Ramos (cell line): ENCODE measurements at regions not wholly inside any gene's neighbourhood (a gene's known extent, or its start where the extent isn't known, plus 50 kb on each side); places are given as distances from the start of the nearest gene placed in this dataset.

Source experiments
- in situ Hi-C: fragments of 300-500 bp; cut with MboI; formaldehyde crosslinking; loops from one replicate; pipeline ENCODE4 v1.14.3; 2022; ENCODE audit warnings: low sequenced_read_pairs; ENCODE audit not compliant: unreplicated experiment

- in situ Hi-C loops = no loop called here
Observed at GRCh38 chr7:45985902-45986301, 64.8 kb upstream of the IGFBP3 start.

DNA sequence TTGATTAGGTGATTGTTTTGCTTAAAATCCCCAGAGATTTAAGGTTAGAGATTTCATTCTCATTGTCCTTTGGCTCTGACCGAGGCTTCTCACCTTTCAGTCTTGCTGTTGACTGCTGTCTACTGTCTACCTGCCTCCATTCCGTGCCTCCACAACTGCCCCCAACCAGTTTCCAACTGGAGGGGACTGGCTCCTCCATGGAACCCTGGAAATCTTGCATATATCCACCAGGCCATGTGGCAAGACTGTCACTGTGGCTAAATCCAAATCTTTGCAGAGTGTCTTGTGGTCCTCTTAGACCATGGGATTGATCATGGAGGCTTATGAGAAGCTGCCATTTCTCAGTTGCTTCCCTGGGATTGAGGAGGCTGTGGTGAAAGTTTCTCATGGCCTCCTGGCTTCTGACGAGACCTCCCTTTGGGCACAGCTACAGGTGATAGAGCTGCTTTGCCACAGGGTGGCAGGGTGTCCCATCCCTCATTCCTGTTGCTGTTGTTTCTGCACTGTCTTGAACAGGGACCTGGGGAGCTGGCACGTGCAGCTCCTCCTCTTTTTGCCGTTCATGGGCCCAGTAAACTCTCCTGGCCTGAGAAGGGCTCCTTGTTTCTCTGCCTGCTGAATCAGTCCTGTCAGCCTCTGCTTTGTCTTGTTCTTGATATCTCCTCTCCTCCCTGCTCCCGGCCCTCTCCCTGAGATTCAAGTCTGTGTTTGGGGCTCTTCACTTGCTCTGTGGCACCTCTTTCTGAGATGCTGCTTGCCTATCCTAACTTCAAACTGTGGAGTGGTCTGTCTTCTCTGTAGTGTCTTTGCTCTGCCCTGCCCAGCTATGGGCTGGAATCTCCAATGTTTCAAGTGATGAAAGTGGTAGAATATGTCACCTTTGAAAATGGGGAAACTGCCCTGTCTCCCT is 63.6 kb upstream of the IGFBP3 start:
- in situ Hi-C loops = no loop called here

- in situ Hi-C loops = no loop called here
Observed at GRCh38 chr7:45983720-45984255, 62.7 kb upstream of the IGFBP3 start.

DNA sequence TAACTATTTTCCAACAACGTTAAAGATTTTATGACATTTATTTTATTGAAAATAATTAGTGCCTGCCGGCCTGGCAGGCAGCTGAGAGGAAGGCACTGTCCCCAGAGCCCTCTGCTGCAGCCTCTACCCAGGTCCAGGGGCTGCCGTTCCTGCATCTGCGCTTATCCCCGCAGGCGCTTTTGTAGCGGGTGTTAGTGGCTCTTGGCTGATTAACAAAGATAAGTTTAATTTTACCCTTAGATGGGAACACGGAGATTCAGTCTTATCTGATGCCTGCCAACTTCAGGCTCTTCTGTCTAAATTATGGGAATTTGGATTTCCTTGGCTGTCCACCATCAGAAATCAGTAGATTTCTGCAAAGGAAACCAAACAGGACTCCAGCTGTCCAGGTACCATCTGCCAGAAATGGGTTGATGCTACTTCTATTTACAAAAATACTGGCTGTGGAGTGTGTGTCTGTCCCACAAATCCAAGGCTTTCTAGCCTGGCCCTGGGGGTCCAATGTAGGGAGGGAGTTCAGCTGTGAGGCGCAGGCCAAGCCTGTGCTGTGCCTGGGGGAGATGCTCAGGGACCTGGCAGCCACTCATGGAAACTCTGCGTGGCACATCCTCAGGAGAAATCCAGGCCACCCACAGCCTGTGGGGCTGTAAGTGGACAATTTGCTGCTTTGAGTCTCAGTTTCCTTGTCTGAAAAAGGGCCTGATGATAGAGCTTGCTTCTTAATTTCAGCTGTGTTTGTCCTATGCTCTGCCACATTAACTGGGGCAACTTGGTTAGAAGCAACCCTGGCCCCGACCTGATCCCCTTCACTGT is 62.0 kb upstream of the IGFBP3 start:
- in situ Hi-C loops = no loop called here

GRCh38 chr7:45982132-45982531 is 61.1 kb upstream of the IGFBP3 start:
- in situ Hi-C loops = no loop called here

DNA sequence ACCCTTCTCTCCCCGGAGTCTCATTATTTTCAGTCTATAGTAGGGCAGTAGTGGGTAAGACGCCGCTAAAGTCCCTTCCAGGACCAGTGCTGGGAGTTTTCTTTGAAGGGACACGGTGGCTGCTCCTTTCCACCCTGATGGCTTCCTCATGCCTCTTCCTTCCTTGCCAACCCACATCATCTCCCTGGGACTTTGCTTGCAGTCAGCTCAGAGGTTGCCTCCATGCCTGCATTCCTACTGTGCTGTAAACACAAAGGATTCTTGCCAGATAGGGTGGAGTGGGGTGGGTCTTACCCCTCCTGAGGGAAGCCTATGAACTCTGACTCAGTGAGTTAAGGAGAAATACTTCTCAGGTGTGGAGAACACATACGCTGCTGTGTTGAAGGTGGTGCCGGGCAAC is 59.9 kb upstream of the IGFBP3 start:
- in situ Hi-C loops = no loop called here

GRCh38 chr7:45980181-45980905 is 59.3 kb upstream of the IGFBP3 start:
- in situ Hi-C loops = no loop called here

GRCh38 chr7:45979275-45980180 is 58.5 kb upstream of the IGFBP3 start:
- in situ Hi-C loops = no loop called here

DNA sequence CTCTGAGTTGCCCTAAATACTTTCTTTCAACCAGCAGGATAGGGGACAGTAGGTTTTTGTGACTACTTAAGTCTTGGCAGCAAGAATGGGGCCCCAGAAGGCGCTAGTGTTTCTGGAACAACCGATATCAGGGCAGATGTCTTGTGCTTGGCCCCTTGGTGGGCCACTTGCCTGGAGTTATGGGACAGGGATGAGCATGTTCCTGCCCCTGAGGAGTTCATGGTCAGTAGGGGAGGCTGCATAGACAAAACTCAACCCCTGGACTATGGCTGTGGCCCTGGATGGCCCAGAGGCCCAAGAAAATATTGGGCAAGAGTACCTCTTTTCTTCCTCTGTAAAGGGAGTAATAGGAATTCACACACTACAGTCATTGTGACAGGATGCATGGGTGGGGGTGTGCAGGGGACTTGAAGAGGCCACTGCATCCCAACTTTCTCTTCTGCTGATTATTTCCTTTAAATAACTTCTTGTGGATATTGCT is 57.7 kb upstream of the IGFBP3 start:
- in situ Hi-C loops = no loop called here

GRCh38 chr7:45978010-45978681 is 57.1 kb upstream of the IGFBP3 start:
- in situ Hi-C loops = no loop called here

DNA sequence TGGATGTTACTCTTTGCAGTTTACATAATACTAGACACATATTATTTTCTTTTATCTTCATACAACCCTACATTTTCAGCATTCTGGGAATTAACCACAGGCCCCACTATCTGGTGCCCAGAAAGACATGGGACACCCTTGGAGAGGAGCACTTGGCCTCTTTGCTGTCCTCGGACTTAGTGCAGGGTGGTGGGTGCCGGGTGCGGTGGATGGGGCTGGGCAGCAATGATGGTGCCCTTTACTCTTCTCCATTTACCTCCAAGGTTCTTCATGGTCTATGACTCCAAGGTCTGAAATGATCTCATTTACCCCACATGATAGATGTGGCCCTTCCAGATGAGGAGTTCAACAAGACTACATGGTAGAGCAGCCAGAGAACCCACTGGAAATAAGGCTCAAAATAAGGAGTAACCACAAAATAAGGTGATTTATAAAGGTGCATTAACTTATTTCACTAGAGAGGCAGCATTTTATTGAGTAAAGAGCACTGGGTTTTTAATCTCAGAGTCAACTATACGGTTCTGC is 56.2 kb upstream of the IGFBP3 start:
- in situ Hi-C loops = no loop called here

- in situ Hi-C loops = no loop called here
Observed at GRCh38 chr7:45976485-45976856, 55.4 kb upstream of the IGFBP3 start.

DNA sequence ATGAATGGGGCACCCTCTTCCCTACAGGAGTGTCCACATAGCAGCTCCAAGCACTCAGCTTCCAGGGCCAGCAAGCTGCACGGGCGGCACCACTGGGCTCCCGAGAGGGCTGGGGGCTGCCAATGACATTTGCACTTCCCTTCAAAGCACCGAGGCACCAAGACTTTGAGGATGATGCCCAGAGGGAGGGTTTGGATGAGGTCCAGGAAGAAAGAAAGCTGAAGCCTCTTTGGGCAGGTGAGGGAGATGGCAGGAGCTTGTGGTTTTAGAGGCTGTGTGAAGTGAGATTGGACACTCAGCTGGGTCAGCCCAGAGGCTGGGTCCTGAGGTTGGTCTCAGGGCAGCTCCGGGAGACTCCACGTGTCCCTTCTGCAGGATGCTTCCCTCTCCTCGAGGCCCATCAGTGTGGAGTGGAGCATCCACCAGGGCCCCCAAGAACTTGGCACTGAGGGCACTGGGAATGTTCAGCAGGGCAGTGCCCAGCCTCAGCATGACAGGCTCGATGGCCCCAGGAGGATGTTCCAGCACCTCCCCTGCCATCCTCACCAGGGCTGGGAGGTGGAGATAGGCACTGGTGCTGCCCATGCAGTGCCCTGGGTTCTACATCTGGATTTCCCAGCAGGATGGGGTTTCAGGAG is 54.9 kb upstream of the IGFBP3 start:
- in situ Hi-C loops = no loop called here

DNA sequence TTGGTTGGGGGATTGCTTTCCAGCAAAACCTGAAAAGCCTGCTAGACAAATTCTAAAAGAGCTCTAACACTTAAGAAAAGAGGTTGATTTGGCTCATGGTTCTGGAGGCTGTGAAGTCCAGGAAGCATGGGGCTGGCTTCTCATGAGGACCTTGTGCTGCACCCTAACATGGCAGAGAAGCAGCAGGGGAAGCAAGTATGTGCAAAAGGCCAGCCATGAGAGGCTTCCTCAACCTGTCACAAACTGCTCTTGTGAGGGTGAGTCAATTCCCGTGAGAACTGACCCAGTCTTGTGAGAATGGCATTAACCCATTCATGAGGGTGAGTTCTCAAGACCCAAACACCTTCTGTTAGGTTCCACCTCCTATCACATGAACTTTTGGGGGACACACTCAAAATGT is 54.3 kb upstream of the IGFBP3 start:
- in situ Hi-C loops = no loop called here

DNA sequence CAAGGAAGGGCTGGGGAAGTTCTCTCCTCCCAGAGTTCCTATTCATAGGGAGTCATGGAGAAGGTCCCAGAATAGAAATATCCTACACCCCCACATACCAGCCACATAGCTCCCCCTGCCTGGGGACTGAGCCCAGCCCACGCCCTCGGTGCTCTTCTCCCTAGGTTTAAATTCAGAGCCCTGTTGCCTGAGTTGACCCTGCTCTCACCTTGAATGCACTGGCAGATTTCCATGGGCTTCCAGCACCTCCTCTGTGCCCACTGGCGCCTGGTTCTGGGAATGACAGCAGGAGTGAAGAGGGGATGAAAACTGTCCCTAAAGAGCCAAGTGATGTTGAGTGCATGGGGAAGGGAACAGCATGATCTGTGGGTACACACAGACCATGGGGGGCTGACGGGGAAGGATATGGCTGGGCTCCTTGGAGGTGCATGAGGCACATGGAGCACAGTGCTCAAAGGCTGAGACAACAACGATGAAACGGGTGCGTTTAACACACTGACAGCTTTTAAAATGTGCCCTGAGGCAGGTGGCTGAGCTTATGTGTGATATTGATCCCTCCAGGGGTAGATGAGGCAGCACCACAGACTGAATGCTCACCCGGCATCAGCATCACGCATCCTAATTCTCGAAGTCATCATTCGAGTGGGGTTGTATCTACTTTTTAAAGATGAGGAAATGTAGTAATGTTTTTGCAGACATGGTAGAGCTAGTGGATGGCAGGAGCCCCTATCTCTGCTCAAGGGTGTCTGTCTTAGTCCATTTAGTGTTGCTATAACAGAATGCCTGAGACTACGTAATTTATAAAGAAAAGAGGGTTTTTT is 53.7 kb upstream of the IGFBP3 start:
- in situ Hi-C loops = no loop called here

DNA sequence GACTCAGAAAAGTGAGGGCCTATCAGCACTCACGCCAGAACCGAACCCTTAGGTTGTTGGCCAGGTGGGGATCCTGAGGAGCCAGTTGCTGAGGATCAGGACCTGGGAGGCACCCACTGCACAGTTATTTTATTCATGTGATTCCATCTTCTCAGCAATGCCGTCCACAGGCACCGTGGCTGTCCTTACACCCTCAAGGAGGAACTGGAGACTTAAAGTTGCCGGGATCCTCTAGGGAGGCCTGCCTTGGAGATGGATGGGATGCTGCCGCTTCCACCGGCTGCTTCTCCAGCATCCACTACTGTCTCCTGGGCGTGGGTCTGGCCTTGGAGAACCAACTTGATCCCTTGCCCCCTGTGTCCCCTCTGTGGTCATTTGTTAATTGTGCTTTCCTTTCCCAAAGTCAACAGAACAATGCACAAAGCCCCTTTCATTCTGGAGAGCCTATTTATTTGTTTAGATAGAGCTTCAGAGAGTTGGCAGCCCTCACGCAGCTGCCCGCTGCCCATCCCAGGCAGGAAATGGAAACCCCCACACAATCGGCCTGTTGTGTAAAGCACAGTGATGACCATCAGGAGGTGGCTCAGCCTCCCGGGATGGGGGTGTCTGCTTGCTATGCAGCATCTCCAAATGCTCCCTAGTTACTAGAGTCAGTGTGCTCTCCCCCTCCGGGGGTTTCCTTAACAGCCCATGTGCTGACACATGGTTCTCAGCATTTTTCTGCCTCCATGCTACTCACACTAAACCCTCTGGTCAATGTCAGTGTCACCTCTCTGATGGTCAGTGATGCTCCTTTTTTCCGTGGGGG is 52.9 kb upstream of the IGFBP3 start:
- in situ Hi-C loops = no loop called here
